ENCODE measurements at regions not wholly inside any gene's neighbourhood (a gene's known extent, or its start where the extent isn't known, plus 50 kb on each side); places are given as distances from the start of the nearest gene placed in this dataset.
"Not testable (repeated sequence)": the region's sequence is repeated elsewhere in the genome, so short reads cannot be mapped to it uniquely, and the experiment has no call there.

GRCh38 chr2:210965472-210965871 lies 409.1 kb downstream of the CPS1 start:
- no peak for DNase-seq
- Mint-ChIP-seq H3K9me3 (ENCODE audit: unreplicated experiment) (no peaks in the 10 kb centered on the region), H3K27me3 (ENCODE audit: unreplicated experiment) (no peaks in the 10 kb centered on the region), H3K4me1 (ENCODE audit: low read depth, unreplicated experiment) (no peaks in the 10 kb centered on the region), H3K27ac (ENCODE audit: unreplicated experiment) (no peak overlapping the region), H3K4me3 (ENCODE audit: unreplicated experiment) (no peak overlapping the region), H3K36me3 (ENCODE audit: unreplicated experiment) (no peaks in the 10 kb centered on the region)
- no peak for TF ChIP-seq CTCF (IDR thresholded peaks at IDR 0.05; ENCODE audit: partially characterized antibody, unreplicated experiment)

- no peaks in the 10 kb centered on the region for H3K36me3 Mint-ChIP-seq (ENCODE audit: unreplicated experiment)
- H3K27ac Mint-ChIP-seq (ENCODE audit: unreplicated experiment): no peak overlapping the region
- no peak overlapping the region for H3K4me3 Mint-ChIP-seq (ENCODE audit: unreplicated experiment)
- no peak for TF ChIP-seq CTCF (IDR thresholded peaks at IDR 0.05; ENCODE audit: partially characterized antibody, unreplicated experiment)
- H3K27me3 Mint-ChIP-seq (ENCODE audit: unreplicated experiment): no peaks in the 10 kb centered on the region
- no peaks in the 10 kb centered on the region for H3K9me3 Mint-ChIP-seq (ENCODE audit: unreplicated experiment)
- H3K4me1 Mint-ChIP-seq (ENCODE audit: low read depth, unreplicated experiment): no peaks in the 10 kb centered on the region
- no peak for DNase-seq
Measured at GRCh38 chr2:210966330-210966729, 409.9 kb downstream of the CPS1 start.

GRCh38 chr2:210971431-210971830 lies 415.0 kb downstream of the CPS1 start:
- no peak for DNase-seq
- H3K4me1 Mint-ChIP-seq (ENCODE audit: low read depth, unreplicated experiment): no peaks in the 10 kb centered on the region
- no peaks in the 10 kb centered on the region for H3K27me3 Mint-ChIP-seq (ENCODE audit: unreplicated experiment)
- TF ChIP-seq CTCF (IDR thresholded peaks at IDR 0.05; ENCODE audit: partially characterized antibody, unreplicated experiment): no peak
- H3K9me3 Mint-ChIP-seq (ENCODE audit: unreplicated experiment): no peaks in the 10 kb centered on the region
- no peaks in the 10 kb centered on the region for H3K36me3 Mint-ChIP-seq (ENCODE audit: unreplicated experiment)
- H3K4me3 Mint-ChIP-seq (ENCODE audit: unreplicated experiment): no peak overlapping the region
- no peak overlapping the region for H3K27ac Mint-ChIP-seq (ENCODE audit: unreplicated experiment)

GRCh38 chr2:210986806-210987205 lies 430.4 kb downstream of the CPS1 start:
- H3K4me1 Mint-ChIP-seq (ENCODE audit: low read depth, unreplicated experiment): not testable (repeated sequence)

GRCh38 chr2:210991107-210991506 lies 434.7 kb downstream of the CPS1 start:
- Mint-ChIP-seq H3K4me1 (ENCODE audit: low read depth, unreplicated experiment) (no peaks in the 10 kb centered on the region), H3K27ac (ENCODE audit: unreplicated experiment) (no peak overlapping the region), H3K9me3 (ENCODE audit: unreplicated experiment) (no peaks in the 10 kb centered on the region), H3K4me3 (ENCODE audit: unreplicated experiment) (no peak overlapping the region), H3K27me3 (ENCODE audit: unreplicated experiment) (no peaks in the 10 kb centered on the region), H3K36me3 (ENCODE audit: unreplicated experiment) (no peaks in the 10 kb centered on the region)
- TF ChIP-seq CTCF (IDR thresholded peaks at IDR 0.05; ENCODE audit: partially characterized antibody, unreplicated experiment): no peak
- no peak for DNase-seq

More at GRCh38 chr2:210986806-210987205, 430.4 kb downstream of the CPS1 start:
- not testable (repeated sequence) for DNase-seq; H3K27me3 Mint-ChIP-seq (ENCODE audit: unreplicated experiment); H3K4me3 Mint-ChIP-seq (ENCODE audit: unreplicated experiment); H3K9me3 Mint-ChIP-seq (ENCODE audit: unreplicated experiment); H3K27ac Mint-ChIP-seq (ENCODE audit: unreplicated experiment); H3K36me3 Mint-ChIP-seq (ENCODE audit: unreplicated experiment)

- Mint-ChIP-seq H3K4me3 (ENCODE audit: unreplicated experiment) (no peak overlapping the region), H3K4me1 (ENCODE audit: low read depth, unreplicated experiment) (no peaks in the 10 kb centered on the region), H3K36me3 (ENCODE audit: unreplicated experiment) (no peaks in the 10 kb centered on the region), H3K27me3 (ENCODE audit: unreplicated experiment) (no peaks in the 10 kb centered on the region), H3K27ac (ENCODE audit: unreplicated experiment) (no peak overlapping the region), H3K9me3 (ENCODE audit: unreplicated experiment) (no peaks in the 10 kb centered on the region)
- no peak for DNase-seq
- no peak for TF ChIP-seq CTCF (IDR thresholded peaks at IDR 0.05; ENCODE audit: partially characterized antibody, unreplicated experiment)
Measured at GRCh38 chr2:210994104-210994503, 437.7 kb downstream of the CPS1 start.

Data from glutamatergic neuron (in vitro differentiated cells).